Femur (tissue), 1 donor: ENCODE measurements at regions not wholly inside any gene's neighbourhood (a gene's known extent, or its start where the extent isn't known, plus 50 kb on each side); places are given as distances from the start of the nearest gene placed in this dataset.
A peak's percentile ranks its signal among the peaks of the same experiment; 100 is the strongest.

ENCODE experiments used
- DNase-seq: peaks from one replicate; pipeline ENCODE4 v3.0.0-alpha.2; 2017

- DNase-seq: no peak
These were observed 686.7 kb downstream of the DIAPH3 start for GRCh38 chr13:59477011-59477410.

- no peak for DNase-seq
These were observed 684.8 kb downstream of the DIAPH3 start for GRCh38 chr13:59478908-59479307.

- no peak for DNase-seq
These were observed 684.1 kb downstream of the DIAPH3 start for GRCh38 chr13:59479629-59480028.

- DNase-seq: peak; percentile 29
These were observed 683.1 kb downstream of the DIAPH3 start for GRCh38 chr13:59480396-59481259.

GRCh38 chr13:59483501-59484145 lies 680.1 kb downstream of the DIAPH3 start:
- DNase-seq: peak; percentile 34

GRCh38 chr13:59487883-59488282 lies 675.8 kb downstream of the DIAPH3 start:
- no peak for DNase-seq

- no peak for DNase-seq
These were observed 675.3 kb downstream of the DIAPH3 start for GRCh38 chr13:59488436-59488835.

GRCh38 chr13:59490651-59491050 lies 673.1 kb downstream of the DIAPH3 start:
- no peak for DNase-seq

GRCh38 chr13:59492030-59492636 lies 671.6 kb downstream of the DIAPH3 start:
- no peak for DNase-seq

- DNase-seq: no peak
These were observed 670.2 kb downstream of the DIAPH3 start for GRCh38 chr13:59493436-59493965.

GRCh38 chr13:59494151-59494550 lies 669.6 kb downstream of the DIAPH3 start:
- DNase-seq: no peak

- peak; percentile 40 for DNase-seq
These were observed 669.2 kb downstream of the DIAPH3 start for GRCh38 chr13:59494560-59494970.

- DNase-seq: no peak
These were observed 668.4 kb downstream of the DIAPH3 start for GRCh38 chr13:59495299-59495698.

GRCh38 chr13:59495936-59496512 lies 667.7 kb downstream of the DIAPH3 start:
- DNase-seq: no peak

GRCh38 chr13:59497621-59498247 lies 666.0 kb downstream of the DIAPH3 start:
- no peak for DNase-seq

- DNase-seq: no peak
These were observed 662.7 kb downstream of the DIAPH3 start for GRCh38 chr13:59501004-59501403.

- DNase-seq: no peak
These were observed 659.3 kb downstream of the DIAPH3 start for GRCh38 chr13:59504407-59504806.

- DNase-seq: no peak
These were observed 653.3 kb downstream of the DIAPH3 start for GRCh38 chr13:59510386-59510785.

- DNase-seq: no peak
These were observed 650.0 kb downstream of the DIAPH3 start for GRCh38 chr13:59513686-59514085.

- no peak for DNase-seq
These were observed 649.4 kb downstream of the DIAPH3 start for GRCh38 chr13:59514316-59514715.

GRCh38 chr13:59519819-59520218 lies 643.9 kb downstream of the DIAPH3 start:
- DNase-seq: no peak

GRCh38 chr13:59521549-59521948 lies 642.2 kb downstream of the DIAPH3 start:
- DNase-seq: no peak

- no peak for DNase-seq
These were observed 641.1 kb downstream of the DIAPH3 start for GRCh38 chr13:59522652-59523051.
